HL-60 (cell line): ENCODE measurements at regions not wholly inside any gene's neighbourhood (a gene's known extent, or its start where the extent isn't known, plus 50 kb on each side); places are given as distances from the start of the nearest gene placed in this dataset.

Experiments
- CTCF ChIP-seq: IDR thresholded peaks from one replicate; pipeline ENCODE4 v1.5.1; 2011; ENCODE audit warnings: low read length, control low read depth, inconsistent platforms; ENCODE audit not compliant: insufficient read depth
- GABPA ChIP-seq: IDR thresholded peaks from 2 replicates; pipeline ENCODE4 v1.6.1; 2012; ENCODE audit warnings: low read depth
- POLR2AphosphoS5 ChIP-seq: IDR thresholded peaks from 2 replicates; pipeline ENCODE4 v1.6.1; 2012; ENCODE audit warnings: low read depth
- REST ChIP-seq: IDR thresholded peaks from 2 replicates; pipeline ENCODE4 v1.6.1; 2012; ENCODE audit warnings: low read depth; ENCODE audit not compliant: insufficient replicate concordance

GRCh38 chr22:19579115-19579811 is 55.1 kb upstream of the CLDN5 start:
- no peak for TF ChIP-seq CTCF
- no peak for TF ChIP-seq POLR2AphosphoS5
- TF ChIP-seq REST: no peak
- no peak for TF ChIP-seq GABPA
